Stomach (tissue), 8 donors: ENCODE measurements at regions not wholly inside any gene's neighbourhood (a gene's known extent, or its start where the extent isn't known, plus 50 kb on each side); places are given as distances from the start of the nearest gene placed in this dataset.
"Not testable (repeated sequence)": the region's sequence is repeated elsewhere in the genome, so short reads cannot be mapped to it uniquely, and the experiment has no call there.

Experiments
- DNase-seq, 2 donors: peaks; one replicate each; pipeline versions ENCODE4 v3.0.0 to v3.0.0-alpha.2; 2013 to 2019
- H3K27ac ChIP-seq, 5 donors: fragments of 200-600 bp in 4 of 5; sonication (generic) in 4 of 5; one replicate each; pipeline ENCODE4 v1.5.1; 2013 to 2019; ENCODE audit warnings: mild to moderate bottlenecking in 1 of 5, moderate library complexity in 1 of 5
- H3K27me3 ChIP-seq, 3 donors: fragments of 200-600 bp; sonication (generic); one replicate each; pipeline ENCODE4 v1.5.1; 2017 to 2019; ENCODE audit warnings: mixed run types in 1 of 3
- H3K36me3 ChIP-seq, 4 donors: fragments of 200-600 bp; sonication (generic); 1 replicate in 3 of 4; 2 replicates in 1 of 4; pipeline ENCODE4 v1.5.1; 2016 to 2019
- H3K4me1 ChIP-seq, 4 donors: fragments of 200-600 bp; sonication (generic); one replicate each; pipeline ENCODE4 v1.5.1; 2016 to 2019
- H3K4me3 ChIP-seq, 4 donors: fragments of 200-600 bp; sonication (generic) in 3 of 4; one replicate each; pipeline ENCODE4 v1.5.1; 2016 to 2019; ENCODE audit warnings: mild to moderate bottlenecking in 1 of 4
- H3K9me3 ChIP-seq, 4 donors: fragments of 200-600 bp; sonication (generic); one replicate each; pipeline ENCODE4 v1.5.1; 2016 to 2019
- CTCF ChIP-seq, 7 experiments: fragments of 450-650 bp in 4 of 7; fragments of 200-600 bp in 3 of 7; sonication (generic) in 3 of 7; IDR thresholded peaks; one replicate each; pipeline ENCODE4 v1.5.1; 2016 to 2019; ENCODE audit warnings: antibody characterized with exemption in 7 of 7, control low read depth in 2 of 7, mild to moderate bottlenecking in 1 of 7
- EP300 ChIP-seq: sonication (generic); formaldehyde crosslinking; IDR thresholded peaks from one replicate; pipeline ENCODE4 v1.6.1; 2017; ENCODE audit warnings: antibody characterized with exemption
- POLR2A ChIP-seq, 4 donors: fragments of 450-650 bp; IDR thresholded peaks; one replicate each; pipeline ENCODE4 v1.6.1; 2016; ENCODE audit warnings: antibody characterized with exemption in 4 of 4, control low read depth in 2 of 4, mild to moderate bottlenecking in 1 of 4, moderate library complexity in 1 of 4
- POLR2AphosphoS5 ChIP-seq, 3 donors: sonication (generic); formaldehyde crosslinking; IDR thresholded peaks; one replicate each; pipeline ENCODE4 v1.6.1; 2016; ENCODE audit warnings: antibody characterized with exemption in 3 of 3
- WGBS, 5 donors: extraction: QIAGEN DNeasy Blood & Tissue Kit in 3 of 5; methylation state at CpG; one replicate each; pipeline versions ENCODE4 v1.1.5 to v1.1.7; 2013 to 2018; 5-methylcytosine and 5-hydroxymethylcytosine counted together
- intact Hi-C: fragments of 100-400 bp; cut with DNase I; formaldehyde crosslinking; loops from one replicate; pipeline ENCODE4 v1.15.1; 2023; ENCODE audit warnings: low total_unique reads
- donor health status: healthy with polysubstance abuse.
- donor health status: Bipolar disorder and iron deficiency.
- donor health status: healthy.

GRCh38 chr5:27748847-27749246 lies 710.5 kb upstream of the CDH9 start:
- H3K4me1 ChIP-seq, result no peaks in the 10 kb centered on the region
- H3K36me3 ChIP-seq, result no peaks in the 10 kb centered on the region
- peaks cover 0 to 27% (median 6%) of the 10 kb centered on the region in 4 donors for H3K9me3 ChIP-seq
- H3K4me3 ChIP-seq, result no peak overlapping the region
- H3K27ac ChIP-seq, result no peak overlapping the region
- H3K27me3 ChIP-seq, result no peaks in the 10 kb centered on the region
- no peak for TF ChIP-seq POLR2AphosphoS5 (IDR thresholded peaks at IDR 0.05)
- DNase-seq, result no peak
- intact Hi-C loops, result no loop called here

DNA sequence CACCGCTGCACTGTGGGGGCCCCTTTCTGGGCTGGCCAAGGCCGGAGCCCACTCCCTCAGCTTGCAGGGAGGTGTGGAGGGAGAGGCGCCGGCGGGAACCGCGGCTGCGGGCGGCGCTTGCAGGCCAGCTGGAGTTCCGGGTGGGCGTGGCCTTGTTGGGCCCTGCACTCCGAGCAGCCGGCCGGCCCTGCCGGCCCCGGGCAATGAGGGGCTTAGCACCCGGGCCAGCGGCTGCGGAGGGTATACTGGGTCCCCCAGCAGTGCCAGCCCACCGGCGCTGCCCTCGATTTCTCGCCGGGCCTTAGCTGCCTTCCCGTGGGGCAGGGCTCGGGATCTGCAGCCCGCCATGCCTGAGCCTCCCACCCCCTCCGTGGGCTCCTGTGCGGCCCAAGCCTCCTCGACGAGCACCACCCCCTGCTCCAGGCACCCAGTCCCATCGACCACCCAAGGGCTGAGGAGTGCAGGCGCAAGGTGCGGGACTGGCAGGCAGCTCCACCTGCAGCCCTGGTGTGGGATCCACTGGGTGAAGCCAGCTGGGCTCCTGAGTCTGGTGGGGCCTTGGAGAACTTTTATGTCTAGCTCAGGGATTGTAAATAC lies 705.1 kb upstream of the CDH9 start:
- WGBS, 5 donors, result 92 to 100% (median 95%) methylated on average over 1 to 35 of the region's 35 CpGs

GRCh38 chr5:27742805-27743204 lies 704.4 kb upstream of the CDH9 start:
- Histone ChIP-seq H3K9me3 (peaks cover 0 to 23% (median 12%) of the 10 kb centered on the region in 4 donors), H3K27ac (no peak overlapping the region), H3K4me1 (no peaks in the 10 kb centered on the region), H3K36me3 (no peaks in the 10 kb centered on the region), H3K27me3 (no peaks in the 10 kb centered on the region), H3K4me3 (no peak overlapping the region)
- intact Hi-C loops, result no loop called here
- no peak for TF ChIP-seq POLR2A (IDR thresholded peaks at IDR 0.05)
- no peak for DNase-seq
- WGBS, 5 donors, result 82 to 86% (median 83%) methylated on average over 6 of the region's 6 CpGs

More for the DNA sequence above, 705.1 kb upstream of the CDH9 start:
- H3K36me3 ChIP-seq, H3K4me3 ChIP-seq, H3K27me3 ChIP-seq, DNase-seq, intact Hi-C loops, H3K27ac ChIP-seq, H3K4me1 ChIP-seq: not testable (repeated sequence)
- peaks cover 0 to 30% (median 12%) of the 10 kb centered on the region in 4 donors for H3K9me3 ChIP-seq

DNA sequence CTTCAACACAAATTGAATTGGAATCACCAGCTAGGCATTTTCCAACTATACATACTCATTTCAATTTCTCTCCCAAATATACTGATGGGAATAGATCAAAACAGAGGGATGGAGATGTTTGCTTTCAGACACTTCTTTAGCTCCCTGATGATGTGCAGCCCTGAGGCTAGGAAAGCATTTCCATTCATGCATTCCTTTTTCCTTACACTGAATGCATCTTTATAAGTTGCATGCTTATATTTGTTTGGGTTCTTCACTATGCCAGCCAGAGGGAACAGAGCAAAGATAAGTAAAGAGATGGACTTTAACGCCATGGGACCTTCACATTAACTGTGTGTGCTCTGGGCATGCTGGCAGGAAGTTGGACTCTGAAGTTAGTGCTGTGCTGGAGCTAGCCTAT lies 696.5 kb upstream of the CDH9 start:
- Histone ChIP-seq H3K4me1 (no peaks in the 10 kb centered on the region), H3K36me3 (no peaks in the 10 kb centered on the region), H3K27ac (no peak overlapping the region), H3K27me3 (no peaks in the 10 kb centered on the region), H3K4me3 (no peak overlapping the region), H3K9me3 (no peaks in the 10 kb centered on the region)
- TF ChIP-seq EP300, result no peak
- intact Hi-C loops, result no loop called here
- DNase-seq, result no peak
- whole genome bisulfite sequencing, 5 donors, result 57 to 71% (median 66%) methylated on average over 1 of the region's 1 CpG

- no peak for DNase-seq
- H3K4me1 ChIP-seq, result no peaks in the 10 kb centered on the region
- no peaks in the 10 kb centered on the region for H3K9me3 ChIP-seq
- no peak overlapping the region for H3K4me3 ChIP-seq
- TF ChIP-seq CTCF (IDR thresholded peaks at IDR 0.05) (no peak), POLR2A (IDR thresholded peaks at IDR 0.05) (no peak), POLR2AphosphoS5 (IDR thresholded peaks at IDR 0.05) (no peak), EP300 (no peak)
- no peaks in the 10 kb centered on the region for H3K27me3 ChIP-seq
- intact Hi-C loops, result no loop called here
- no peak overlapping the region for H3K27ac ChIP-seq
- H3K36me3 ChIP-seq, result no peaks in the 10 kb centered on the region
Measured at GRCh38 chr5:27733237-27733636, 694.9 kb upstream of the CDH9 start.

DNA sequence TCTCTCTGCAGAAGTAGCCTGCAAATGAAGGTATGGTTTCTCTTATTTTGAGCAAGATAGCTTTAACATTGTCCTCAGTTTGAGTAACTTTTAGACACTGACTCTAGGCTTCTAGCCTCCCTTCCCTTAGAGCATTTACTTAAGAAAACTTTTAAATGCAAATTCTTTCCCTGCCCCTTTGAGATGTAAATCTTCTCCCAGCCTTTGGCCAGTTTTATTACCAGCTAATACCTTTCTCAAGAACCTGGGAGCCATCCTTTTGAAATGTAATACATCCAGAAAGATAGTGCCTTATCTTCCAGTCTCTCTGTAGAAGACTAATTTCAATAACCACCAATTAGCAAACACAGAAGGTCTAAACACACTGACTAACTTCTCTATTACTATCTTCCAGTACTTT lies 688.9 kb upstream of the CDH9 start:
- intact Hi-C loops, result no loop called here
- H3K36me3 ChIP-seq, result no peaks in the 10 kb centered on the region
- no peak overlapping the region for H3K4me3 ChIP-seq
- TF ChIP-seq EP300 (no peak), POLR2AphosphoS5 (IDR thresholded peaks at IDR 0.05) (no peak), POLR2A (IDR thresholded peaks at IDR 0.05) (no peak), CTCF (IDR thresholded peaks at IDR 0.05) (no peak)
- no peaks in the 10 kb centered on the region for H3K27me3 ChIP-seq
- no peak overlapping the region for H3K27ac ChIP-seq
- no peaks in the 10 kb centered on the region for H3K4me1 ChIP-seq
- no peaks in the 10 kb centered on the region for H3K9me3 ChIP-seq
- DNase-seq, result no peak

- Histone ChIP-seq H3K4me3 (no peak overlapping the region), H3K4me1 (no peaks in the 10 kb centered on the region), H3K27me3 (no peaks in the 10 kb centered on the region), H3K9me3 (no peaks in the 10 kb centered on the region), H3K36me3 (no peaks in the 10 kb centered on the region), H3K27ac (no peak overlapping the region)
- intact Hi-C loops, result no loop called here
- no peak for DNase-seq
- TF ChIP-seq POLR2AphosphoS5 (IDR thresholded peaks at IDR 0.05), result no peak
- no peak for TF ChIP-seq EP300
- TF ChIP-seq POLR2A (IDR thresholded peaks at IDR 0.05), result no peak
- no peak for TF ChIP-seq CTCF (IDR thresholded peaks at IDR 0.05)
Measured at GRCh38 chr5:27722337-27722736, 684.0 kb upstream of the CDH9 start.
